Natural killer cell (primary cell): ENCODE measurements at regions not wholly inside any gene's neighbourhood (a gene's known extent, or its start where the extent isn't known, plus 50 kb on each side); places are given as distances from the start of the nearest gene placed in this dataset.

Experiments used
- ATAC-seq, 3 donors: fragments of 150-1000 bp in 2 of 3; fragments of 200-7000 bp in 1 of 3; cut with Tn5 transposase; 1 replicate in 1 of 3; 2 replicates in 2 of 3; pipeline ENCODE4 v1.10.0; 2021; ENCODE audit warnings: mild to moderate bottlenecking in 2 of 3, moderate library complexity in 2 of 3
- DNase-seq, 2 donors: peaks; one replicate each; pipeline versions ENCODE4 v3.0.0 to v3.0.0-alpha.2; 2013 to 2021; ENCODE audit warnings: mixed read lengths in 1 of 2
- H3K27ac ChIP-seq: one replicate; pipeline ENCODE4 v1.5.1; 2013; ENCODE audit warnings: mild to moderate bottlenecking, low read length
- H3K27me3 ChIP-seq: one replicate; pipeline ENCODE4 v1.6.1; 2013; ENCODE audit warnings: low read length; ENCODE audit not compliant: control insufficient read depth, insufficient read depth
- H3K36me3 ChIP-seq: one replicate; pipeline ENCODE4 v1.6.1; 2013; ENCODE audit warnings: low read length; ENCODE audit not compliant: control insufficient read depth, insufficient read depth
- H3K4me1 ChIP-seq: one replicate; pipeline ENCODE4 v1.6.1; 2013; ENCODE audit warnings: low read length; ENCODE audit not compliant: control insufficient read depth, insufficient read depth
- H3K4me3 ChIP-seq: one replicate; pipeline ENCODE4 v1.5.1; 2013; ENCODE audit warnings: low read length
- H3K9me3 ChIP-seq: one replicate; pipeline ENCODE4 v1.6.1; 2013; ENCODE audit warnings: low read length; ENCODE audit not compliant: control insufficient read depth, insufficient read depth
- H3K27ac Mint-ChIP-seq, 2 donors: one replicate each; pipeline ENCODE4 v1.8.0; 2022; ENCODE audit warnings: mild to moderate bottlenecking in 2 of 2, mixed read lengths in 2 of 2, moderate library complexity in 1 of 2
- H3K27me3 Mint-ChIP-seq, 2 donors: one replicate each; pipeline ENCODE4 v1.8.0; 2022; ENCODE audit warnings: low read depth in 2 of 2, mixed read lengths in 2 of 2
- H3K36me3 Mint-ChIP-seq: one replicate; pipeline ENCODE4 v1.8.0; 2022; ENCODE audit warnings: mixed read lengths
- H3K4me1 Mint-ChIP-seq, 2 donors: one replicate each; pipeline ENCODE4 v1.8.0; 2022; ENCODE audit warnings: mixed read lengths in 2 of 2
- H3K4me3 Mint-ChIP-seq: one replicate; pipeline ENCODE4 v1.8.0; 2022; ENCODE audit warnings: mild to moderate bottlenecking, moderate library complexity, mixed read lengths
- H3K9me3 Mint-ChIP-seq, 2 donors: one replicate each; pipeline ENCODE4 v1.8.0; 2022; ENCODE audit warnings: mixed read lengths in 2 of 2
- WGBS: methylation state at CpG from one replicate; pipeline ENCODE4 v1.1.7; 2013; ENCODE audit warnings: missing lambda C conversion rate; ENCODE audit not compliant: insufficient coverage; 5-methylcytosine and 5-hydroxymethylcytosine counted together
- intact Hi-C: fragments of 100-400 bp; cut with micrococcal nuclease; formaldehyde crosslinking; loops from one replicate; pipeline ENCODE4 v1.14.2; 2022
- TF ChIP-seq, protein P1 (sequence below): fragments of 200-600 bp; IDR thresholded peaks from one replicate; pipeline ENCODE4 v1.8.0; 2022; ENCODE audit warnings: antibody characterized with exemption

DNA sequence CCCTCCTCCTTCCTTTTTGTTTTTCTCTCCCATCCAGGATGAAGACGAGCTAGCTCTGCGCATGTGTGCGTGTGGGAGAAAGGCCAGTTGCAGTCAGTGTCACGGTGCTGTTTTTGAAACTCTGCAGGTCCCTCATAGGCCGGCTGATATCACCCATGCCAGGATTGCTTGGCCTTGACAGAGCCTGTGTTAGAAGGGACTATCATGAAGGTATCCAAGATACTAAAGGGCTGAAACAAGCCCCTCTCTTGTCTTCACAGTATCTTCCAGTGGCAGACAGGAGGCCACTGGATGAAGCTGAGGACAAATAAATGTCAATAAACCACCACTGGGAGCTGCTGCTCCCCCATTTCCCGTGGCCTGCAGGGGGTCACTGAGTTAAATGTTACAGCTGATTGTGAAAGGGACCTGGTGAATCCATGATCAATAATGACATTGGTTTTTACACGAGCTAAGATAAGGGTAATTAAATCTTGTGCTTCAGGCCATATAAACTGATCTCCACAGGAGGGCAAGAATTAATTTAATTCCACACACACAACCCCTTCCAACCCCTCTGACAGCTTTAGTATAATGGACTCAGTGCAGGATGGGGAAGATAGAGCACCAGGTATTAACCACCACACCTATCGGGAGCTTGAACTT lies 64.6 kb upstream of the TARBP1 start:
- no peak overlapping the region for H3K27ac Mint-ChIP-seq

DNA sequence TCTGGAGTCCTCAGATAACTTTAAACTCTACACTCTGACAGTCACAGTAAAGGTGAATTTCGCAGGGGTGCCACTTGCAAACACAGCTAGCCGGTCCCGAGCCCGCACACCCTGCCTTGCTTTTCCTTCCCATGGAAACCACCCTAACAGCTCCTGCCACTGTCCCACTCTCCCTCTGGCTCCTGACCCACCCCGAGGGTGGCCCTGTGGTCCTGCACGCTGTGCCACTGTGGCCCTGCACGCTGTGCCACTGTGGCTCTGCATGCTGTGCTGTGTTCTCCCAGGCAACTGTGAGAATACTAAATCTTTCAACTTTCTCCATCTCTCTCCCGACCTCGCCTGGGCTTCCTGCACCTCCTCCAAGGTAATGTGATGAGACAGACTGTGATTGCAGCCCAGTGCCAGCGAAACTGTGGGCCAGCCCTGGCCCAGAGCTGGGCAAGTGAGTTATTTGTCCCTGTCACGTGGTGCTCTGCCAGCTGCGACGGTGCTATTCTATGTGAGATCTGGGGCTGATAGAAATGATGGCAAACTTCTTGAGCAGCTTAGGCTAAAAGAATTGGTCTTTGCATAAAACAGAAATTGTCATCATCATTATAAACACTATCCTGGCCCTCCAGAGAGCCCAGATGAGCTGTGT lies 63.4 kb upstream of the TARBP1 start:
- H3K27me3 Mint-ChIP-seq, result peaks cover 8 to 20% of the 10 kb centered on the region in 2 donors
- no peak for ATAC-seq
- no peaks in the 10 kb centered on the region for H3K36me3 Mint-ChIP-seq
- H3K27ac ChIP-seq, result no peak overlapping the region
- WGBS, result 88% methylated on average over 13 of the region's 13 CpGs
- H3K9me3 ChIP-seq, result no peaks in the 10 kb centered on the region
- no peaks in the 10 kb centered on the region for H3K36me3 ChIP-seq
- H3K9me3 Mint-ChIP-seq, result no peaks in the 10 kb centered on the region
- H3K4me1 Mint-ChIP-seq, result no peaks in the 10 kb centered on the region
- no peaks in the 10 kb centered on the region for H3K27me3 ChIP-seq
- H3K4me3 Mint-ChIP-seq, result no peak overlapping the region
- no peak overlapping the region for H3K4me3 ChIP-seq
- no peaks in the 10 kb centered on the region for H3K4me1 ChIP-seq
- no peak overlapping the region for H3K27ac Mint-ChIP-seq
- intact Hi-C loops, result no loop called here
- TF ChIP-seq, protein P1, sequence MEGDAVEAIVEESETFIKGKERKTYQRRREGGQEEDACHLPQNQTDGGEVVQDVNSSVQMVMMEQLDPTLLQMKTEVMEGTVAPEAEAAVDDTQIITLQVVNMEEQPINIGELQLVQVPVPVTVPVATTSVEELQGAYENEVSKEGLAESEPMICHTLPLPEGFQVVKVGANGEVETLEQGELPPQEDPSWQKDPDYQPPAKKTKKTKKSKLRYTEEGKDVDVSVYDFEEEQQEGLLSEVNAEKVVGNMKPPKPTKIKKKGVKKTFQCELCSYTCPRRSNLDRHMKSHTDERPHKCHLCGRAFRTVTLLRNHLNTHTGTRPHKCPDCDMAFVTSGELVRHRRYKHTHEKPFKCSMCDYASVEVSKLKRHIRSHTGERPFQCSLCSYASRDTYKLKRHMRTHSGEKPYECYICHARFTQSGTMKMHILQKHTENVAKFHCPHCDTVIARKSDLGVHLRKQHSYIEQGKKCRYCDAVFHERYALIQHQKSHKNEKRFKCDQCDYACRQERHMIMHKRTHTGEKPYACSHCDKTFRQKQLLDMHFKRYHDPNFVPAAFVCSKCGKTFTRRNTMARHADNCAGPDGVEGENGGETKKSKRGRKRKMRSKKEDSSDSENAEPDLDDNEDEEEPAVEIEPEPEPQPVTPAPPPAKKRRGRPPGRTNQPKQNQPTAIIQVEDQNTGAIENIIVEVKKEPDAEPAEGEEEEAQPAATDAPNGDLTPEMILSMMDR, result no peak
- no peak for DNase-seq

More for the DNA sequence above, 64.6 kb upstream of the TARBP1 start:
- no peak overlapping the region for H3K27ac ChIP-seq
- H3K4me3 ChIP-seq, result no peak overlapping the region
- TF ChIP-seq, protein P1, result no peak
- intact Hi-C loops, result no loop called here
- no peaks in the 10 kb centered on the region for H3K36me3 ChIP-seq
- Mint-ChIP-seq H3K4me1 (no peaks in the 10 kb centered on the region), H3K4me3 (no peak overlapping the region), H3K9me3 (no peaks in the 10 kb centered on the region), H3K27me3 (peaks cover 8 to 20% of the 10 kb centered on the region in 2 donors), H3K36me3 (no peaks in the 10 kb centered on the region)
- WGBS, result 91% methylated on average over 7 of the region's 8 CpGs
- H3K9me3 ChIP-seq, result no peaks in the 10 kb centered on the region
- no peak for DNase-seq
- ATAC-seq, result no peak
- no peaks in the 10 kb centered on the region for H3K27me3 ChIP-seq
- H3K4me1 ChIP-seq, result no peaks in the 10 kb centered on the region

- intact Hi-C loops, result no loop called here
- Histone ChIP-seq H3K27ac (no peak overlapping the region), H3K27me3 (no peaks in the 10 kb centered on the region), H3K4me1 (no peaks in the 10 kb centered on the region), H3K4me3 (no peak overlapping the region), H3K9me3 (no peaks in the 10 kb centered on the region), H3K36me3 (no peaks in the 10 kb centered on the region)
- no peak overlapping the region for H3K4me3 Mint-ChIP-seq
- no peak for DNase-seq
- no peak overlapping the region for H3K27ac Mint-ChIP-seq
- no peaks in the 10 kb centered on the region for H3K36me3 Mint-ChIP-seq
- no peak for ATAC-seq
- H3K9me3 Mint-ChIP-seq, result no peaks in the 10 kb centered on the region
- peaks cover 8 to 20% of the 10 kb centered on the region in 2 donors for H3K27me3 Mint-ChIP-seq
- no peaks in the 10 kb centered on the region for H3K4me1 Mint-ChIP-seq
- TF ChIP-seq, protein P1, result no peak
- WGBS, result 90% methylated on average over 5 of the region's 5 CpGs
Measured at GRCh38 chr1:234541286-234541975, 62.5 kb upstream of the TARBP1 start.
